ENCODE measurements at regions not wholly inside any gene's neighbourhood (a gene's known extent, or its start where the extent isn't known, plus 50 kb on each side); places are given as distances from the start of the nearest gene placed in this dataset.

- H3K27me3 ChIP-seq (replicated peaks; ENCODE audit: insufficient read depth) = no peaks in the 10 kb centered on the region
- no peaks in the 10 kb centered on the region for H3K36me3 ChIP-seq
- WGBS = 72% methylated on average over 5 of the region's 5 CpGs
- no peak for TF ChIP-seq CTCF (IDR thresholded peaks at IDR 0.05)
- TF ChIP-seq POLR2A (IDR thresholded peaks at IDR 0.05) = no peak
- TF ChIP-seq POLR2AphosphoS5 (IDR thresholded peaks at IDR 0.05) = no peak
- H3K4me1 ChIP-seq (replicated peaks) = no peaks in the 10 kb centered on the region
- no peaks in the 10 kb centered on the region for H3K9me3 ChIP-seq
- H3K4me3 ChIP-seq = no peak overlapping the region
- no peak for DNase-seq (ENCODE audit: low spot score)
- intact Hi-C loops (cut with DNase I) = no loop called here
- H3K27ac ChIP-seq = no peak overlapping the region
These were observed 62.8 kb upstream of the C3orf80 start for GRCh38 chr3:160162440-160162839.

- H3K36me3 ChIP-seq = no peaks in the 10 kb centered on the region
- no peak overlapping the region for H3K4me3 ChIP-seq
- intact Hi-C loops (cut with DNase I) = no loop called here
- no peaks in the 10 kb centered on the region for H3K4me1 ChIP-seq (replicated peaks)
- H3K27me3 ChIP-seq (replicated peaks; ENCODE audit: insufficient read depth) = no peaks in the 10 kb centered on the region
- no peak overlapping the region for H3K27ac ChIP-seq
- TF ChIP-seq CTCF (IDR thresholded peaks at IDR 0.05) (peak in 3 of 4 experiments; percentile 32 to 62 (median 47)), POLR2AphosphoS5 (IDR thresholded peaks at IDR 0.05) (no peak)
- DNase-seq (ENCODE audit: low spot score) = no peak
- no peaks in the 10 kb centered on the region for H3K9me3 ChIP-seq
These were observed 61.9 kb upstream of the C3orf80 start for GRCh38 chr3:160163229-160163878.

- no peak overlapping the region for H3K4me3 ChIP-seq
- H3K36me3 ChIP-seq = no peaks in the 10 kb centered on the region
- no peaks in the 10 kb centered on the region for H3K9me3 ChIP-seq
- intact Hi-C loops (cut with DNase I) = loop anchor here (5.0 kb wide), 2 partner anchors 174 to 244 kb away; no protein-coding TSS in a partner anchor
- no peak overlapping the region for H3K27ac ChIP-seq
- TF ChIP-seq POLR2A (IDR thresholded peaks at IDR 0.05) (no peak), POLR2AphosphoS5 (IDR thresholded peaks at IDR 0.05) (no peak), CTCF (IDR thresholded peaks at IDR 0.05) (no peak)
- WGBS = 60% methylated on average over 2 of the region's 2 CpGs
- no peak for DNase-seq (ENCODE audit: low spot score)
- no peaks in the 10 kb centered on the region for H3K4me1 ChIP-seq (replicated peaks)
- H3K27me3 ChIP-seq (replicated peaks; ENCODE audit: insufficient read depth) = no peaks in the 10 kb centered on the region
These were observed 57.0 kb upstream of the C3orf80 start for GRCh38 chr3:160168246-160168645.

GRCh38 chr3:160169139-160169976 is 55.9 kb upstream of the C3orf80 start:
- Histone ChIP-seq H3K36me3 (no peaks in the 10 kb centered on the region), H3K4me1 (replicated peaks) (no peaks in the 10 kb centered on the region), H3K27me3 (replicated peaks; ENCODE audit: insufficient read depth) (no peaks in the 10 kb centered on the region), H3K9me3 (no peaks in the 10 kb centered on the region), H3K27ac (no peak overlapping the region), H3K4me3 (no peak overlapping the region)
- intact Hi-C loops (cut with DNase I) = loop anchor here (5.0 kb wide), 2 partner anchors 173 to 243 kb away; no protein-coding TSS in a partner anchor
- no peak for TF ChIP-seq CTCF (IDR thresholded peaks at IDR 0.05)
- TF ChIP-seq POLR2A (IDR thresholded peaks at IDR 0.05) = no peak
- no peak for DNase-seq (ENCODE audit: low spot score)
- WGBS = 72% methylated on average over 7 of the region's 7 CpGs

All from prostate gland (tissue), 2 donors.